ENCODE measurements at regions not wholly inside any gene's neighbourhood (a gene's known extent, or its start where the extent isn't known, plus 50 kb on each side); places are given as distances from the start of the nearest gene placed in this dataset.

DNA sequence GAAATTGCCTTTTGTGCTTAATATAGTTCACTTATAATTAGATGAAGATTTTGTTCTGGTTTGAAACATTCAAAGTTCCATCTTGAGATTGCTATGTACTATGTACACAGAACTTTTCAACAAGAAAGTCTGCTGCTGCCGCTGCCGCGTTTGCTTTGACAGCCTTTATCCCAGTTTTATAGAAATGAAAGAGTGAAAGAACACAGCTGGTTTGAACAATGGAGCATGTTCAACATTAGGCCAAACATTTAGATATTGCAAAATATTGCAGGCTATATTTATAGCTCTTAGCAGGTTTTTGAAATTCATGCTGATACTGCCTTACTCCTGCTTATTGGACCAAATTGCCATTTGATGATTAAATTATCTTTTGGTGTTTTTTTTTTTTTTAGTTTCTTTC lies 299.8 kb upstream of the PRKD1 start:
- no peak overlapping the region for H3K4me3 ChIP-seq (ENCODE audit: low read depth, poor library complexity, severe bottlenecking)
- WGBS, 2 donors = 52 to 56% methylated on average over 3 of the region's 3 CpGs
- intact Hi-C loops (cut with DNase I; ENCODE audit: low total_unique reads) = no loop called here
- no peak for TF ChIP-seq POLR2A (IDR thresholded peaks at IDR 0.05)
- TF ChIP-seq, protein P1, sequence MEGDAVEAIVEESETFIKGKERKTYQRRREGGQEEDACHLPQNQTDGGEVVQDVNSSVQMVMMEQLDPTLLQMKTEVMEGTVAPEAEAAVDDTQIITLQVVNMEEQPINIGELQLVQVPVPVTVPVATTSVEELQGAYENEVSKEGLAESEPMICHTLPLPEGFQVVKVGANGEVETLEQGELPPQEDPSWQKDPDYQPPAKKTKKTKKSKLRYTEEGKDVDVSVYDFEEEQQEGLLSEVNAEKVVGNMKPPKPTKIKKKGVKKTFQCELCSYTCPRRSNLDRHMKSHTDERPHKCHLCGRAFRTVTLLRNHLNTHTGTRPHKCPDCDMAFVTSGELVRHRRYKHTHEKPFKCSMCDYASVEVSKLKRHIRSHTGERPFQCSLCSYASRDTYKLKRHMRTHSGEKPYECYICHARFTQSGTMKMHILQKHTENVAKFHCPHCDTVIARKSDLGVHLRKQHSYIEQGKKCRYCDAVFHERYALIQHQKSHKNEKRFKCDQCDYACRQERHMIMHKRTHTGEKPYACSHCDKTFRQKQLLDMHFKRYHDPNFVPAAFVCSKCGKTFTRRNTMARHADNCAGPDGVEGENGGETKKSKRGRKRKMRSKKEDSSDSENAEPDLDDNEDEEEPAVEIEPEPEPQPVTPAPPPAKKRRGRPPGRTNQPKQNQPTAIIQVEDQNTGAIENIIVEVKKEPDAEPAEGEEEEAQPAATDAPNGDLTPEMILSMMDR (IDR thresholded peaks at IDR 0.05) = no peak
- DNase-seq (ENCODE audit: low spot score in 2 of 2) = no peak

DNA sequence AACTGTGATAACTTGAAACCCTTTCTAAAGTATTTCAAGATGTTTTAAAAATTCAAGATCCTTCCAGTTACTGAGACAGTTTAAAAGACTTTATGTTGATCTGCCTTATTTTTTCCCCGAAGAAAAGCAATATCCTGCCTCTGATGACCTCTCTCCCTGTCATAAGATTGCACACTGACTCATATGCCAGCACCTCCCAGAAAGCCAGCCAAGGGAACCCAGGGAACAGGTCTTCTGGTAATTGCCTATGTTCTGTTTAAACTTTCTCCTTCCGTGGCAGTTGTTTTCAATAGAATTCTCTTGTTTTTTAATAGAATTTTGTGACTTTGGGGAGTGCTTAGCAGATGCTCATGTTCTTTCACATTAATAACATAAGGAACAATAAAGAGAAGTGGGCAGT lies 300.2 kb upstream of the PRKD1 start:
- no peak overlapping the region for H3K4me3 ChIP-seq (ENCODE audit: low read depth, poor library complexity, severe bottlenecking)
- peak in 1 of 2 donors; percentile 50 for DNase-seq (ENCODE audit: low spot score in 2 of 2)
- 12 to 14% methylated on average over 2 of the region's 2 CpGs for WGBS, 2 donors
- TF ChIP-seq POLR2A (IDR thresholded peaks at IDR 0.05) = no peak
- TF ChIP-seq, protein P1 (IDR thresholded peaks at IDR 0.05) = no peak
- intact Hi-C loops (cut with DNase I; ENCODE audit: low total_unique reads) = no loop called here

DNA sequence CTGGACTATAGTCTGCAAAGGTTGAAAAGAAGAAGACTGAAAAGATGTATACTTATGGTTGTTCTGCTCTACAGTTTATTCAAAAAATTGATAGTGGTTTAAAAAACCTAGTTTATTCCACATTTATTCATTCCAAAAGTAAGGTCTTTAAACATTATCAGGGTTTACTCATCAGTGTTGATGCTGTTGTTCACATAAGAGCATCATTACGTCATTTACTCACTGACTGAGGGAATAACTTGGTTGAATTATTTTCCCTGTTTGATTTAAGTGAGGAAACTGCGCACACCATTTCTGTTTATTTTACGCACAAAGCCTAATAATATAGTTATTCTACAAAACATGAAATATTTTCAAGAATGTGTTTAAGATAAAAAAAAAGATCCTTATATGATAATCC lies 303.1 kb upstream of the PRKD1 start:
- no peak overlapping the region for H3K4me3 ChIP-seq (ENCODE audit: low read depth, poor library complexity, severe bottlenecking)
- DNase-seq (ENCODE audit: low spot score in 2 of 2) = no peak
- 61 to 79% methylated on average over 3 of the region's 3 CpGs for WGBS, 2 donors
- intact Hi-C loops (cut with DNase I; ENCODE audit: low total_unique reads) = no loop called here
- no peak for TF ChIP-seq POLR2A (IDR thresholded peaks at IDR 0.05)
- TF ChIP-seq, protein P1 (IDR thresholded peaks at IDR 0.05) = no peak

DNA sequence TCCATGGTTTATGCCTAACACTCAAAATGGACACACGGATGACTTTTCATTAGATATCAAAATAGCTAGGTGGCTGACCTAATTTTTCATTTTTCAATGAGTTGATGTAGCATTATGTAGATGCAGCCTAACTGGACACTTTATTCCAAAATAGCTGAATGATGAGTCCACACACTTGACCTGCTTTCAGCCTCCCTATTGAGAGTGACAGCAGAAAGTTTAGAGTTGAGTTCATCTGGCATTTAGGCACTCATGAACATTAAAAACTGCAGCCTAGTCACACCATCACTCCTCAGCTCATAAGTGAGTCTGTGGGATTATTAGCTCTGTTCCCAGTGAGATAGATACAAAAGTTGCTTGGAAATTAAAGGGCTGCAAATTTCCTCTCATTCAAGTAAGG lies 307.3 kb upstream of the PRKD1 start:
- intact Hi-C loops (cut with DNase I; ENCODE audit: low total_unique reads) = no loop called here
- no peak for DNase-seq (ENCODE audit: low spot score in 2 of 2)
- TF ChIP-seq, protein P1 (IDR thresholded peaks at IDR 0.05) = no peak
- no peak for TF ChIP-seq POLR2A (IDR thresholded peaks at IDR 0.05)
- WGBS, 2 donors = 85 to 97% methylated on average over 1 of the region's 1 CpG
- H3K4me3 ChIP-seq (ENCODE audit: low read depth, poor library complexity, severe bottlenecking) = no peak overlapping the region

DNA sequence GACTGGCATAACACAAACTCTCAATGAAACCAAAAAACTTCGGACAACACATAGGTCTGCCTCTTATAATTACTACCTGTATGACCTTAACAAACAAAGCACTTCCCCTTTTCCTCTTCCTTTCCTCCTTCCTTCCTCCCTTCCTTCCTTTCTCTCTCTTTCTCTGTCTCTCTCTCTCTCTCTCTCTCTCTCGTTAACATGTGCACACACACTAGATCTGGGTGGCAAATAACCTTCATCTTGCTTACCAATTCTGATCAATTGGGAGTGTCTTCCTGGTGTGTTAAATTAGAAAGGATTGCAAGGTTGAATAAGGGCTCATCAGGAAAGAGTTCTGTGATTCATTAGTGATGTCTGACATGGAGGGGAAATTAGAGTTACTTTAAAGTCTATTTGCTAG lies 307.8 kb upstream of the PRKD1 start:
- WGBS, 2 donors = 74 to 81% methylated on average over 2 of the region's 2 CpGs
- TF ChIP-seq POLR2A (IDR thresholded peaks at IDR 0.05) = no peak
- no peak for DNase-seq (ENCODE audit: low spot score in 2 of 2)
- intact Hi-C loops (cut with DNase I; ENCODE audit: low total_unique reads) = no loop called here
- H3K4me3 ChIP-seq (ENCODE audit: low read depth, poor library complexity, severe bottlenecking) = no peak overlapping the region

DNA sequence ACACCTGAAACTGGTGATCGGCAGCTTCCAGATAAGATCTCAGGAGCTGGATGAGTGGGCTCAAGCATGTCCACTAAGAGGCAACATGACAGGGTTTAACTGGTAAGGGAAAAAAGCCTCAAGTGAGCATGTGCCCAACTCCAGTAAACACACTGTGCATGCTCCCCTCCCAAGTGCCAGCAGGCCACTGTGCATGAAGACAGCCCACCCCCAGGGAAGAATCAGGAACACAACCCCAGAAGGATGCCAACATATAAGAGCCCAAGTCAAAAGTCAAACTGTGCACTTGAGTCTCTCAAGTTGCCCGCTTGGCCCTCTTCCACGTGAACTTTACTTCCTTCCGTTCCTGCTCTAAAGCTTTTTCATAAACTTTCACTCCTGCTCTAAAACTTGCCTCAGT lies 311.3 kb upstream of the PRKD1 start:
- DNase-seq (ENCODE audit: low spot score in 2 of 2) = no peak
- no peak overlapping the region for H3K4me3 ChIP-seq (ENCODE audit: low read depth, poor library complexity, severe bottlenecking)
- WGBS, 2 donors = 91 to 92% methylated on average over 4 of the region's 4 CpGs
- TF ChIP-seq POLR2A (IDR thresholded peaks at IDR 0.05) = no peak
- TF ChIP-seq, protein P1 (IDR thresholded peaks at IDR 0.05) = no peak
- intact Hi-C loops (cut with DNase I; ENCODE audit: low total_unique reads) = no loop called here

All from lower leg skin (tissue), 4 donors.